Endothelial cell (in vitro differentiated cells): ENCODE measurements at regions not wholly inside any gene's neighbourhood (a gene's known extent, or its start where the extent isn't known, plus 50 kb on each side); places are given as distances from the start of the nearest gene placed in this dataset.

Experiments
- DNase-seq: peaks from one replicate; pipeline ENCODE4 v3.0.0; 2021; ENCODE audit warnings: low spot score
- H3K27ac Mint-ChIP-seq: one replicate; pipeline ENCODE4 v1.8.0; 2021; ENCODE audit warnings: mixed read lengths, inconsistent platforms; ENCODE audit not compliant: unreplicated experiment
- H3K27me3 Mint-ChIP-seq: one replicate; pipeline ENCODE4 v1.8.0; 2021; ENCODE audit warnings: mild to moderate bottlenecking, moderate library complexity, mixed read lengths, inconsistent platforms; ENCODE audit not compliant: unreplicated experiment
- H3K36me3 Mint-ChIP-seq: one replicate; pipeline ENCODE4 v1.8.0; 2021; ENCODE audit warnings: mild to moderate bottlenecking, low read depth, mixed read lengths, inconsistent platforms; ENCODE audit not compliant: unreplicated experiment
- H3K4me1 Mint-ChIP-seq: one replicate; pipeline ENCODE4 v1.8.0; 2021; ENCODE audit warnings: mild to moderate bottlenecking, mixed read lengths, inconsistent platforms; ENCODE audit not compliant: unreplicated experiment
- H3K4me3 Mint-ChIP-seq: one replicate; pipeline ENCODE4 v1.8.0; 2021; ENCODE audit warnings: mild to moderate bottlenecking, mixed read lengths, inconsistent platforms; ENCODE audit not compliant: unreplicated experiment
- H3K9me3 Mint-ChIP-seq: one replicate; pipeline ENCODE4 v1.8.0; 2021; ENCODE audit warnings: mixed read lengths, inconsistent platforms; ENCODE audit not compliant: unreplicated experiment
- TF ChIP-seq, protein P1 (sequence below): fragments of 200-600 bp; sonication (generic); IDR thresholded peaks from one replicate; pipeline ENCODE4 v1.5.0; 2021; ENCODE audit warnings: antibody characterized with exemption; ENCODE audit not compliant: unreplicated experiment

DNA sequence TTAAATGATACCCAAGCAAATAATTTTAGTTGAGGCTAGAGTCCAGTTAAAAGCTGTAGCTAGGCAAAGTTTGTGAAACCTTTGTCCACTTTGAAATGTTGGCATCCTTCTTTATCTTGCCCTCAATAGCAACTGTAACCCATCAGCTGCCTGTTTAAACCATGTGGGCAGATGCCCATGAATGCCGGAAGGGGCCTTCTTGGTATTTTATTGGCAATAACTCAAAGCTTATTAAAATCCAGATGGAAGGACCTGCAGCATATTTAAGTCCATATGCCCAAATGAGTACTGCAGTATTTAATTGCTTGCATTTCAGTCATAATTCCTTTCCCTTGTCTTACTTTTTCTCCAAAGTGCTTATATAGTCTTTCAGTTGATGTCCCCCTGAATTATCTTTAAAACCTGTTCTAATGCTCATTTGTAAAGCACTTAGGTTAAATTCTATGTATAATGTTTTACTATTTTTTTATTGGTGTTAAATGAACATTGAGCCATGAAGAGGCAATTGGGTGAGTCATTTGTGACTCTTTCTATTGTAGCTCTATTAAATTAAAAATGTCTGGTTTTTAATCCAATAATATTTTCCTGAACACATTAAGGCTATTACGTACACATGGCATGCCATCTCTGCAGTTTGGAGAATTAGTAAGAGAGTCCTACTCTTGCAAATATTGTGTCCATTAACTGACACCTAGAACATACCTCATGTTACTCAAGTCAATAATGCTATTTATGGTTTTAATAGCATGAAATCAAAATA lies 225.3 kb downstream of the KCNJ2 start:
- H3K27ac Mint-ChIP-seq = no peak overlapping the region
- H3K4me1 Mint-ChIP-seq = no peaks in the 10 kb centered on the region

DNA sequence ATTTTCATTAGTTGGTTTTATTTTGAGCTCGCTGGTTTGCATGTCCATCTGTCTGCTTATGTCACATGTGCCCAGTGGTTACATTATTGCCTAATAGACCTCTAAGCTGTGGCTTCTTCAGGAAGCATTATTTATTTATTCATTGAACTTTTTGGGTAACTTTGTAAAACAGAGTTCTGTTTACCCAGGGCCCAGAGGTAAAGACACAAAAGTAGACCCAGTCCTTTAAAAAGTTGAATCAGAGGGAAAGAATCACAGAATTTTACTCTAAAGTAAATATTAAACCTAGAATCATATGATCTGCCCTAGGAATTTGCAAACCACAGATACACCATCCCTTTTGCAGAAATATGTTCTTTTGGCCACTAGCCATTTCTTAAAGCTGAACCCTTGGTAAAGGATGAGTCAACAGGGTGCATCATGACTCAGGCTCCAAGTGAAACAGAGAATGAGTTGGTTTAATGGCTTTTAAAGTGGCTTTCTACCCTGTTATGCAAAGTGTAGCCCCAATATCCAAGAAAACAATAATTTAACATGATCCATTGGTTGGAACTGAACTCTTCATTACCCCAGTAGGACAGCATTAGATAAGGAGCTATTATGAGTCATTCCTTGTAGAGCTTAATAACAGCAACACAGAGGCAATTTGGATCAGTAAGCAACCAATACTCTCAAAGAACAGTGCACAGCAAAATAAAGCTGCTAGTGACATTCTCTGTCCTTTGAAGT lies 236.3 kb downstream of the KCNJ2 start:
- TF ChIP-seq, protein P1, sequence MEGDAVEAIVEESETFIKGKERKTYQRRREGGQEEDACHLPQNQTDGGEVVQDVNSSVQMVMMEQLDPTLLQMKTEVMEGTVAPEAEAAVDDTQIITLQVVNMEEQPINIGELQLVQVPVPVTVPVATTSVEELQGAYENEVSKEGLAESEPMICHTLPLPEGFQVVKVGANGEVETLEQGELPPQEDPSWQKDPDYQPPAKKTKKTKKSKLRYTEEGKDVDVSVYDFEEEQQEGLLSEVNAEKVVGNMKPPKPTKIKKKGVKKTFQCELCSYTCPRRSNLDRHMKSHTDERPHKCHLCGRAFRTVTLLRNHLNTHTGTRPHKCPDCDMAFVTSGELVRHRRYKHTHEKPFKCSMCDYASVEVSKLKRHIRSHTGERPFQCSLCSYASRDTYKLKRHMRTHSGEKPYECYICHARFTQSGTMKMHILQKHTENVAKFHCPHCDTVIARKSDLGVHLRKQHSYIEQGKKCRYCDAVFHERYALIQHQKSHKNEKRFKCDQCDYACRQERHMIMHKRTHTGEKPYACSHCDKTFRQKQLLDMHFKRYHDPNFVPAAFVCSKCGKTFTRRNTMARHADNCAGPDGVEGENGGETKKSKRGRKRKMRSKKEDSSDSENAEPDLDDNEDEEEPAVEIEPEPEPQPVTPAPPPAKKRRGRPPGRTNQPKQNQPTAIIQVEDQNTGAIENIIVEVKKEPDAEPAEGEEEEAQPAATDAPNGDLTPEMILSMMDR = no peak
- H3K27ac Mint-ChIP-seq = no peak overlapping the region
- H3K36me3 Mint-ChIP-seq = no peaks in the 10 kb centered on the region
- H3K4me3 Mint-ChIP-seq = no peak overlapping the region
- no peaks in the 10 kb centered on the region for H3K4me1 Mint-ChIP-seq
- H3K27me3 Mint-ChIP-seq = no peaks in the 10 kb centered on the region
- no peaks in the 10 kb centered on the region for H3K9me3 Mint-ChIP-seq
- no peak for DNase-seq

More for the DNA sequence above, 225.3 kb downstream of the KCNJ2 start:
- Mint-ChIP-seq H3K4me3 (no peak overlapping the region), H3K27me3 (no peaks in the 10 kb centered on the region), H3K36me3 (no peaks in the 10 kb centered on the region), H3K9me3 (no peaks in the 10 kb centered on the region)
- no peak for DNase-seq
- TF ChIP-seq, protein P1 = no peak

DNA sequence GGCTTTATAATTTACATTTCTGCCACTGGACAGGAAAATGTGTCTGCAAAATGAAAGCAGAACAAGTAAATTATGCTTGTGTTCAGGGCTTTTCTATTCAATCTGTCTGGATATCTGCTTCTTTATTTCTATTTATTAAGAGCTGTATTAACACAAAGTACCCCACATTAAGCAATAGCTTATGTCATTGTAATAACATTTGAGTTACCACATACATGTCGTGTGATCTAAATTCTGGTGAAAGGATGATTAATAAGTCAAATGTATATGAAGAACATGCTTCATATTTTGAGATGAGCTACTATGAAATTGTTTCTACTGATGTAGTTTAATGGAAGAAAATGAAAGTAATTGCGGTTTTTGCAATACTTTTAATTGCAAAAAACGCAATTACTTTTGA lies 238.2 kb downstream of the KCNJ2 start:
- Mint-ChIP-seq H3K4me1 (no peaks in the 10 kb centered on the region), H3K36me3 (no peaks in the 10 kb centered on the region), H3K4me3 (no peak overlapping the region), H3K27me3 (no peaks in the 10 kb centered on the region), H3K9me3 (no peaks in the 10 kb centered on the region), H3K27ac (no peak overlapping the region)
- no peak for DNase-seq
- TF ChIP-seq, protein P1 = no peak

DNA sequence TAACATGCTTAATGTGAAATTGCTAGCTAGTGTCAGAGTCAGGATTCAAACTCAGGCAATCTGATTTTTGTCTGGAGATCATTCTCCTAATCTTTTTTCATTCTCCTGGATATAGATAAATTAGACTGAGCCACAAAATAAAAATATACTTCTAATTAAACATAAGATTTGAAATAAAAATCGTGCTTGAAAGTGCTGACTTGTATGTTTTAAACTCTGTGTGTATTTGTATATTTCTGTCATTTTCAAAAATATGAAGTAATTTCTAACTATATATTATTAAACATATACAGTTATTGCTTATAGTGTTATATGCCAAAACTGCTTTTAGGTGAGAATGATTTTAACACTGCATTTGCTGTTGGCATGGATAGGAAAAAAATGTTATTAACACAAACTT lies 239.4 kb downstream of the KCNJ2 start:
- Mint-ChIP-seq H3K4me3 (no peak overlapping the region), H3K4me1 (no peaks in the 10 kb centered on the region), H3K9me3 (no peaks in the 10 kb centered on the region), H3K36me3 (no peaks in the 10 kb centered on the region), H3K27me3 (no peaks in the 10 kb centered on the region), H3K27ac (no peak overlapping the region)
- TF ChIP-seq, protein P1 = no peak
- DNase-seq = no peak

DNA sequence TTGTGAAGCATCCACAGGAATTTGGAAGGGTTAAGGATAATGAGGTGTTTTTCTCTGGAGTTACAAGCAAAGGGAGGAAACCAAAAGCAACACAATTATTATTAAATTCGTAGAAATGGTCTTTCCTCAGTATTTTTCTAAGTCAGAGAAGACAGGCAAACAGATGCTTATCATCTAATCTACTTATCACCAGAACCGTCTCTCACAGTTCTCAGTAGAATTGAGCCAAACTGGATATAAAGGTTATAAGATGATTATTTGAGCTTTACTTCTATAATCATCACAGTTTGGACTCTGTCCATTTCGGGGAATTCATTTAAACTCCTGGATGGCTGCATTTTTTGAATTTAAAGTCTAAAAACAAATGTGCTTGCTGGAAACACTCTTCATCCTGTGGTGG lies 245.0 kb downstream of the KCNJ2 start:
- H3K4me1 Mint-ChIP-seq = no peaks in the 10 kb centered on the region
- no peak overlapping the region for H3K4me3 Mint-ChIP-seq
- no peaks in the 10 kb centered on the region for H3K36me3 Mint-ChIP-seq
- no peak for DNase-seq
- no peaks in the 10 kb centered on the region for H3K9me3 Mint-ChIP-seq
- no peaks in the 10 kb centered on the region for H3K27me3 Mint-ChIP-seq
- H3K27ac Mint-ChIP-seq = no peak overlapping the region
- TF ChIP-seq, protein P1 = no peak
